H9 (cell line): ENCODE measurements at regions not wholly inside any gene's neighbourhood (a gene's known extent, or its start where the extent isn't known, plus 50 kb on each side); places are given as distances from the start of the nearest gene placed in this dataset.

Experiments used
- DNase-seq: peaks from one replicate; pipeline ENCODE4 v3.0.0-alpha.2; 2017
- H2AFZ ChIP-seq: one replicate; pipeline ENCODE4 v1.6.1; 2013; ENCODE audit warnings: mild to moderate bottlenecking, low read length, control low read depth, moderate library complexity
- H2AK5ac ChIP-seq: 2 replicates; pipeline ENCODE4 v1.6.1; 2013; ENCODE audit warnings: low read length, control low read depth, mixed read lengths; ENCODE audit not compliant: insufficient read length
- H2BK120ac ChIP-seq: one replicate; pipeline ENCODE4 v1.6.1; 2013; ENCODE audit warnings: low read depth, mild to moderate bottlenecking, low read length, control low read depth, inconsistent platforms; ENCODE audit not compliant: poor library complexity, severe bottlenecking
- H2BK12ac ChIP-seq: 2 replicates; pipeline ENCODE4 v1.6.1; 2013; ENCODE audit warnings: low read length, control low read depth, mixed read lengths, low read depth; ENCODE audit not compliant: insufficient read length
- H2BK15ac ChIP-seq: 2 replicates; pipeline ENCODE4 v1.6.1; 2013; ENCODE audit warnings: low read depth, low read length, control low read depth
- H2BK20ac ChIP-seq: one replicate; pipeline ENCODE4 v1.6.1; 2013; ENCODE audit warnings: low read depth, mild to moderate bottlenecking, low read length, control low read depth, inconsistent platforms; ENCODE audit not compliant: poor library complexity, severe bottlenecking
- H2BK5ac ChIP-seq: 2 replicates; pipeline ENCODE4 v1.6.1; 2013; ENCODE audit warnings: low read length, control low read depth, mixed read lengths; ENCODE audit not compliant: insufficient read length
- H3K14ac ChIP-seq: 2 replicates; pipeline ENCODE4 v1.6.1; 2013; ENCODE audit warnings: low read length, control low read depth; ENCODE audit not compliant: insufficient read depth
- H3K18ac ChIP-seq: 2 replicates; pipeline ENCODE4 v1.6.1; 2013; ENCODE audit warnings: low read depth, mild to moderate bottlenecking, mixed read lengths, low read length, control low read depth; ENCODE audit not compliant: insufficient read length
- H3K23ac ChIP-seq: 2 replicates; pipeline ENCODE4 v1.6.1; 2013; ENCODE audit warnings: low read length, control low read depth, mixed read lengths, low read depth; ENCODE audit not compliant: insufficient read length
- H3K23me2 ChIP-seq: 2 replicates; pipeline ENCODE4 v1.6.1; 2013; ENCODE audit warnings: low read depth, mild to moderate bottlenecking, mixed read lengths, low read length, control low read depth; ENCODE audit not compliant: insufficient read length, poor library complexity, severe bottlenecking
- H3K27ac ChIP-seq: 2 replicates; pipeline ENCODE4 v1.5.1; 2013; ENCODE audit warnings: low read length, control low read depth, mixed read lengths, low read depth; ENCODE audit not compliant: insufficient read length
- H3K27me3 ChIP-seq: 2 replicates; pipeline ENCODE4 v1.6.1; 2013; ENCODE audit warnings: low read length, control low read depth, inconsistent platforms; ENCODE audit not compliant: insufficient read depth
- H3K4ac ChIP-seq: 2 replicates; pipeline ENCODE4 v1.6.1; 2013; ENCODE audit warnings: low read depth, mild to moderate bottlenecking, control low read depth, inconsistent platforms, low read length, moderate library complexity
- H3K4me1 ChIP-seq: 2 replicates; pipeline ENCODE4 v1.6.1; 2013; ENCODE audit warnings: low read length, control low read depth, inconsistent platforms; ENCODE audit not compliant: insufficient read depth
- H3K4me2 ChIP-seq: 2 replicates; pipeline ENCODE4 v1.6.1; 2013; ENCODE audit warnings: low read length, control low read depth, mixed read lengths; ENCODE audit not compliant: insufficient read length, insufficient read depth
- H3K56ac ChIP-seq: 2 replicates; pipeline ENCODE4 v1.6.1; 2013; ENCODE audit warnings: low read depth, mild to moderate bottlenecking, mixed read lengths, low read length, control low read depth; ENCODE audit not compliant: insufficient read length
- H3K79me1 ChIP-seq: 2 replicates; pipeline ENCODE4 v1.6.1; 2013; ENCODE audit warnings: low read depth, mild to moderate bottlenecking, moderate library complexity, low read length, control low read depth, inconsistent platforms; ENCODE audit not compliant: insufficient read depth, poor library complexity, severe bottlenecking
- H3K79me2 ChIP-seq: 2 replicates; pipeline ENCODE4 v1.6.1; 2013; ENCODE audit warnings: low read length, control low read depth, inconsistent platforms; ENCODE audit not compliant: insufficient read depth
- H3K9ac ChIP-seq: 2 replicates; pipeline ENCODE4 v1.6.1; 2013; ENCODE audit warnings: low read length, control low read depth, mixed read lengths; ENCODE audit not compliant: insufficient read length; ENCODE audit errors: extremely low read depth
- H3K9me3 ChIP-seq: one replicate; pipeline ENCODE4 v1.6.1; 2013; ENCODE audit warnings: low read depth, low read length, inconsistent platforms; ENCODE audit not compliant: control insufficient read depth
- H3T11ph ChIP-seq: one replicate; pipeline ENCODE4 v1.6.1; 2013; ENCODE audit warnings: mild to moderate bottlenecking, low read length, control low read depth, inconsistent platforms
- H4K20me1 ChIP-seq: one replicate; pipeline ENCODE4 v1.6.1; 2013; ENCODE audit not compliant: control insufficient read depth, insufficient read length, insufficient read depth
- H4K5ac ChIP-seq: 2 replicates; pipeline ENCODE4 v1.6.1; 2013; ENCODE audit warnings: low read depth, mild to moderate bottlenecking, mixed read lengths, low read length, control low read depth; ENCODE audit not compliant: insufficient read length
- H4K8ac ChIP-seq: replicated peaks from 2 replicates; pipeline ENCODE4 v1.6.1; 2013; ENCODE audit warnings: low read length, control low read depth, mixed read lengths, low read depth; ENCODE audit not compliant: insufficient read length
- H4K91ac ChIP-seq: 2 replicates; pipeline ENCODE4 v1.6.1; 2013; ENCODE audit warnings: low read depth, mild to moderate bottlenecking, moderate library complexity, mixed read lengths, low read length, control low read depth; ENCODE audit not compliant: insufficient read length
- H3K27ac Mint-ChIP-seq, 3 experiments: 2 replicates in 2 of 3; 3 replicates in 1 of 3; pipeline ENCODE4 v1.8.0; 2020 to 2021; ENCODE audit warnings: mixed read lengths in 3 of 3, mild to moderate bottlenecking in 1 of 3, moderate library complexity in 1 of 3
- H3K27me3 Mint-ChIP-seq: 2 replicates; pipeline ENCODE4 v1.8.0; 2021; ENCODE audit warnings: low read depth, mild to moderate bottlenecking, moderate library complexity, mixed read lengths
- H3K36me3 Mint-ChIP-seq, 3 experiments: 2 replicates in 2 of 3; 3 replicates in 1 of 3; pipeline ENCODE4 v1.8.0; 2020 to 2021; ENCODE audit warnings: low read depth in 3 of 3, mixed read lengths in 3 of 3; ENCODE audit not compliant: insufficient read depth in 1 of 3
- H3K4me1 Mint-ChIP-seq, 2 experiments: 2 replicates each; pipeline ENCODE4 v1.8.0; 2020; ENCODE audit warnings: mixed read lengths in 2 of 2
- H3K4me3 Mint-ChIP-seq, 2 experiments: 2 replicates in 1 of 2; 3 replicates in 1 of 2; pipeline ENCODE4 v1.8.0; 2020 to 2021; ENCODE audit warnings: mild to moderate bottlenecking in 2 of 2, mixed read lengths in 2 of 2, moderate library complexity in 1 of 2
- H3K9me3 Mint-ChIP-seq, 2 experiments: 2 replicates in 1 of 2; 3 replicates in 1 of 2; pipeline ENCODE4 v1.8.0; 2020; ENCODE audit warnings: mild to moderate bottlenecking in 2 of 2, mixed read lengths in 2 of 2, moderate library complexity in 1 of 2
- CTCF ChIP-seq: fragments of 200-600 bp; sonication (generic); conservative IDR thresholded peaks from 3 replicates; pipeline ENCODE4 v1.8.0; 2021; ENCODE audit warnings: antibody characterized with exemption, mild to moderate bottlenecking
- WGBS: extraction: QIAGEN DNeasy Blood & Tissue Kit; methylation state at CpG from one replicate; pipeline ENCODE4 v1.1.7; 2013; ENCODE audit warnings: missing lambda C conversion rate, low lambda C conversion rate, mixed read lengths; ENCODE audit not compliant: insufficient read length; ENCODE audit errors: extremely low coverage; 5-methylcytosine and 5-hydroxymethylcytosine counted together

GRCh38 chr13:72122661-72123255, 255.8 kb upstream of the DACH1 start:
- peak overlapping the region; percentile 34 for H3K27ac ChIP-seq

More at GRCh38 chr13:72122661-72123255, 255.8 kb upstream of the DACH1 start:
- Histone ChIP-seq H4K91ac (no peak overlapping the region), H2BK12ac (no peak overlapping the region), H2AK5ac (no peak overlapping the region), H3K9me3 (no peaks in the 10 kb centered on the region), H3K18ac (no peak overlapping the region), H3K79me1 (no peaks in the 10 kb centered on the region), H3K9ac (no peak overlapping the region), H4K5ac (no peak overlapping the region), H4K8ac (no peak overlapping the region), H3K23ac (no peak overlapping the region), H2BK5ac (no peak overlapping the region), H3K14ac (no peak overlapping the region), H2BK20ac (no peak overlapping the region), H3K4ac (no peak overlapping the region), H2BK15ac (no peak overlapping the region), H3K56ac (no peak overlapping the region), H3T11ph (no peak overlapping the region), H3K27me3 (no peaks in the 10 kb centered on the region), H4K20me1 (no peaks in the 10 kb centered on the region), H2BK120ac (no peak overlapping the region), H3K23me2 (no peaks in the 10 kb centered on the region), H2AFZ (no peak overlapping the region), H3K79me2 (no peaks in the 10 kb centered on the region), H3K4me1 (peaks cover 9% of the 10 kb centered on the region; the same call in 1 of the 2 replicates), H3K4me2 (no peak overlapping the region)
- Mint-ChIP-seq H3K4me3 (no peak overlapping the region), H3K4me1 (peaks cover 35 to 38% of the 10 kb centered on the region in 2 experiments), H3K27me3 (no peaks in the 10 kb centered on the region), H3K27ac (peak overlapping the region; percentile 4 to 79 (median 51); a peak in 5 of 7 replicates), H3K36me3 (peaks cover 0 to 4% (median 0%) of the 10 kb centered on the region in 3 experiments; a peak in 3 of 7 replicates), H3K9me3 (no peaks in the 10 kb centered on the region)
- no peak for DNase-seq
- no CpG with 5 or more reads among the region's 3 CpGs for WGBS
- no peak for TF ChIP-seq CTCF
